ENCODE measurements at regions not wholly inside any gene's neighbourhood (a gene's known extent, or its start where the extent isn't known, plus 50 kb on each side); places are given as distances from the start of the nearest gene placed in this dataset.

- TF ChIP-seq CTCF (IDR thresholded peaks at IDR 0.05) (no peak), POLR2A (IDR thresholded peaks at IDR 0.05) (no peak)
These were observed 189.7 kb downstream of the TOMM20 start for GRCh38 chr1:234938924-234939323.
